ENCODE measurements at regions not wholly inside any gene's neighbourhood (a gene's known extent, or its start where the extent isn't known, plus 50 kb on each side); places are given as distances from the start of the nearest gene placed in this dataset.

DNA sequence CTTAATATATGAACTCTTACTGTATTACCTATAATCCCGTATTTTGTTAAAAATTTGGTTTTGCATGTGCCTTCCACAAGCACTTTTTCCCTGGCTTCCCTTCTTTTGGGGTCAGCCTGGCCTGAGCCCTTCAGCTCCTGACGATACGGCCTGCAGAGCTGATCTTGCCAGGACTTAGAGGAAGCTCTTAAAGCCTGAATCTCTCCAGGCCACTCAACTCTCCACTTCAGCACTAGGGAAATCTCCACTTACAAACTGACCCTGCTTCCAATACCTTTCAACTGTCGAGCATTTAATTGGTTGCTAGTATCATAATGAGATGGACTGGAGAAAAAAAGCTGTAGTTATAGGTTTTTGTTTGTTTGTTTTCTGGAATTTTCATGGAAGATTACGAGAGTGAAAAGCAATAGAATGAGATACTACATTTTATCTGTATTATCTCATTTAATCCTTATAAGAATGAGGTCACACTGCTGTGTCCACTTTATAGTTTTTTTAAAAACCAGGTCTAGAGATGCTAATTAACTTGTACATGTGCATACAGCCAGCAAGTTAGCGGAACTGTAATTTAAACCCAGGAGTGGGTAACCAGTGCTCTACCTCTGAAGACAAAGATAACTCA is 54.8 kb downstream of the ZBTB38 start:
- Histone ChIP-seq H3K27me3 (ENCODE audit: control insufficient read depth, insufficient read depth, low read length) (no peaks in the 10 kb centered on the region), H3K4me3 (ENCODE audit: low read depth, low read length) (no peak overlapping the region), H3K9me3 (ENCODE audit: control insufficient read depth, insufficient read depth, low read length) (no peaks in the 10 kb centered on the region; the same call in 1 of the 2 replicates), H3K27ac (ENCODE audit: low read depth, low read length) (no peak overlapping the region)
- TF ChIP-seq CTCF (IDR thresholded peaks at IDR 0.05; ENCODE audit: low read depth, low read length) = no peak
- ChIA-PET POLR2A (no interaction called here), CTCF (interaction anchor here (1.2 to 2.8 kb wide), 4 partner anchors 11 to 111 kb away, joined by 3 to 12 read pairs (median 5); no protein-coding TSS in a partner anchor)
- no peak for DNase-seq (ENCODE audit: low read depth, low spot score)

- no peak; the same call in 1 of the 2 replicates for TF ChIP-seq CTCF (IDR thresholded peaks at IDR 0.05; ENCODE audit: low read depth, low read length)
- no peaks in the 10 kb centered on the region; the same call in none of the 2 replicates for H3K9me3 ChIP-seq (ENCODE audit: control insufficient read depth, insufficient read depth, low read length)
- H3K27ac ChIP-seq (ENCODE audit: low read depth, low read length) = peak overlapping the region; percentile 31
- CTCF ChIA-PET = interaction anchor here (0.6 to 1.9 kb wide), 10 partner anchors 12 to 122 kb away, joined by 3 to 7 read pairs (median 3); no protein-coding TSS in a partner anchor
- no peak for DNase-seq (ENCODE audit: low read depth, low spot score)
- H3K4me3 ChIP-seq (ENCODE audit: low read depth, low read length) = no peak overlapping the region
- no peaks in the 10 kb centered on the region for H3K27me3 ChIP-seq (ENCODE audit: control insufficient read depth, insufficient read depth, low read length)
- POLR2A ChIA-PET = interaction anchor here (1.0 to 1.7 kb wide), 2 partner anchors 13 to 39 kb away, joined by 6 to 10 read pairs; no protein-coding TSS in a partner anchor
Measured at GRCh38 chr3:141425523-141426233, 57.4 kb downstream of the ZBTB38 start.

DNA sequence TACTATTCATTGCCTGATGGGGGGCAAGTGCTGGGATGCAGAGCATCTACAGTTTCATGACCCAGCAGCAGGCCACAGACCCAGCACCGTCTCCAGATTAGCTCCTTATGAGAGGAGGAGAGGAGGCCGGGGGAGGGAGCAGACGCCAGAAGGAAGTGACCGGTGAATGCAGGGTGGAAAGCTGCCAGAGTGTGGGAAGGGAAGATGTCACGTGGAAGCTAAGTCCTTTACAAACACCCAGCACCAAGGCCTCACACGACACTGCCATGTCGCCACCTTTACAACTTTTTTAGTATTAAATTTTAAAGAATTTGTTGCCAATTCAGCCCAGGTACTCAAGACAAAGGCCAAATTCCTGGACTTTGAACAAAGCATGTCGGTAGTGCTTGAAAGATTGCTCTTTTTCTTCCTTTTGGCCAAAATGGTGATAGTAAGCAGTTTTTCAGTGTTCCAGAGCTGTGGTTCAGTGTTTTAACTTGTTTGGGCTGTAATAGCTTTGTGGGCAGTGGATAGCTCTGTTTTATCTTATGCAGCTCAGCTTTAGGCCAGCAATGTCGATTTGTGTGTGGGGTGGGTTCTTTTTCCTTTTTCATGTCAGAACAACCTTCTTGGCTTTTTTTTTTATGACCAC is 58.2 kb downstream of the ZBTB38 start:
- no peak overlapping the region for H3K4me3 ChIP-seq (ENCODE audit: low read depth, low read length)
- no peak for TF ChIP-seq CTCF (IDR thresholded peaks at IDR 0.05; ENCODE audit: low read depth, low read length)
- ChIA-PET POLR2A (interaction anchor here (1.4 to 1.7 kb wide), 2 partner anchors 15 to 40 kb away, joined by 4 to 10 read pairs; no protein-coding TSS in a partner anchor), CTCF (interaction anchor here (0.6 to 1.9 kb wide), 7 partner anchors 13 to 121 kb away, joined by 3 to 5 read pairs (median 3); no protein-coding TSS in a partner anchor)
- H3K9me3 ChIP-seq (ENCODE audit: control insufficient read depth, insufficient read depth, low read length) = no peaks in the 10 kb centered on the region; the same call in none of the 2 replicates
- H3K27me3 ChIP-seq (ENCODE audit: control insufficient read depth, insufficient read depth, low read length) = no peaks in the 10 kb centered on the region
- H3K27ac ChIP-seq (ENCODE audit: low read depth, low read length) = peak overlapping the region; percentile 48
- DNase-seq (ENCODE audit: low read depth, low spot score) = no peak

- POLR2A ChIA-PET = interaction anchor here (0.9 kb wide), 1 partner anchor 21 kb away, joined by 3 read pairs; no protein-coding TSS in a partner anchor
- Histone ChIP-seq H3K27ac (ENCODE audit: low read depth, low read length) (no peak overlapping the region), H3K27me3 (ENCODE audit: control insufficient read depth, insufficient read depth, low read length) (no peaks in the 10 kb centered on the region), H3K9me3 (ENCODE audit: control insufficient read depth, insufficient read depth, low read length) (no peaks in the 10 kb centered on the region; the same call in none of the 2 replicates), H3K4me3 (ENCODE audit: low read depth, low read length) (no peak overlapping the region)
- DNase-seq (ENCODE audit: low read depth, low spot score) = no peak
- TF ChIP-seq CTCF (IDR thresholded peaks at IDR 0.05; ENCODE audit: low read depth, low read length) = no peak
- CTCF ChIA-PET = no interaction called here
Measured at GRCh38 chr3:141427764-141428163, 59.1 kb upstream of the RASA2 start.

Measured in AG04450 (cell line).